Inferior parietal cortex (tissue), 1 donor: ENCODE measurements at regions not wholly inside any gene's neighbourhood (a gene's known extent, or its start where the extent isn't known, plus 50 kb on each side); places are given as distances from the start of the nearest gene placed in this dataset.

Source experiments
- DNase-seq: peaks from one replicate; pipeline ENCODE4 v3.0.0-alpha.2; 2016; ENCODE audit errors: extremely low spot score

DNA sequence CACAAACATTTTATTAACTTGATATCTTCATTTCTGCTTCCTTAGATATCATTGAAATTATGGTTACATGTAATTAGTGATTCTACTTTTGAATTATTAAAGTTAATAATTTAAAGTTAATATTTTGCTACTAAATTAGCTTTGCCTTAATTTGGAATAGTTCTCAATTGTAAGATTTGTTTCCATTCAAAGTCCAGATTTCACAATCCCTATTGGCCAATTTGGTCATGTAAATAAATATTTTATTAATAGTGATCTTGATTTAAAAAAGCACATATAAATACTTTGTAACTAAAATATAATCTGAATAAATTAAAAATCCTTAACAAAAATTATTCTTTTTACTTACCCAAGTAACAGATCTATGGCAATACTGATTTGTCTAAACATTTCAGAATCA, 1558.6 kb downstream of the NCAM2 start:
- DNase-seq, result no peak

DNA sequence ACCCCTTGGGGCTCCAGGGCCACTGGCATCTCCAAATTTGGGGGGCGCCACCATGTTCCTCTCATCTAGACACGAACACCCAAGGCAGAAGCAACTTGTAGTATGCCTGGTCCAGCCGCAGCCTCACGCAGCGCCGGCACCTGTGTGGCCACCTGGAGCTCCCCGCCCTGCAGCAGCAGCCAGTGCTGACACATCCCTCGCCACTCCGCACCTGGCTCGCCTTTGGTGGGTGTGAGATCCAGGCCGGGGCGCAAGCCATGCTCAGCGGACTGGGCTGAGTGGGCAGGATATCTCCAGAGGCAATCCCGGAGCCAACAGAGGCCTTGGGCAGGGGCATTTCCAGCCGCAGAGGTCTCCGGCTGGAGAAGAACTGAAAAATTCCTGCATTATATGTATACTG, 1563.7 kb downstream of the NCAM2 start:
- no peak for DNase-seq

GRCh38 chr21:22573834-22574233, 1575.6 kb downstream of the NCAM2 start:
- DNase-seq, result no peak

DNA sequence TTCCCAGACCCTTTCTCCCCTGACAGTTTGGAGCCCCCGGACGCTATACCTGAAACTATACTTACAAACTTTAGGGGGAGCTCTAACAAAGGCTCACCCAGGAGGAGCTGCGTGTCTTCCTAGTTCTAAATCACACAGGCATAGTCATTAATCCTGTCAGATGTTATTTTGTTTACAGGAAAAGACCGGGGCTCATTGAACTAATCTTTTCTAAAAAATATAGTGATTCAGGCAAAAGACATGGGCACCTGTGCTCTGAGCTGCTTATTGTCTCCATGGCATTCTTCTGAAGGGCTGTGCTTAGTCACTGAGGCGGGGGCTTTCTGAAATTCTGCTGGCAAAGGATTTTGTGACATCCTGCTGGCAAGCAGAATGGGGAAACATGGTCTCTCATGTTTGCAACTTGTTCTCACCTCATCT, 1577.0 kb downstream of the NCAM2 start:
- no peak for DNase-seq

DNA sequence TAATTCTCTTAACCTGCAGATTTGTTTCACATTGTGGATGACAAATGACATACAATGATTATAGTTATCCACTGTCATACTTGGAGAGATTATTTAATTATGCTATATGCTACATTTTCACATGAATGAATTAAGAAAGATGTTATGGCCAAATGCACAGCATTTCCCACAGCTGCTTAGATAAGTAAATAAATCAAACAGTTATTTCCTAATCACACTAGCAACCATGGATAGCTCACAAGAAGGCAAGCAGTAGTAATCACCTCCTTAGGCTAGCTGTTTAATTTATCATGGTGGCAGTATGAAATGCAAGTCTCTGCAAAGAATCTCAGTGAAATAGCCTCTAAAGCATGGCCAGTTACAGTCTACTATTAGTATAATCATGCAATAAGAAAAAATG, 1581.5 kb downstream of the NCAM2 start:
- no peak for DNase-seq

DNA sequence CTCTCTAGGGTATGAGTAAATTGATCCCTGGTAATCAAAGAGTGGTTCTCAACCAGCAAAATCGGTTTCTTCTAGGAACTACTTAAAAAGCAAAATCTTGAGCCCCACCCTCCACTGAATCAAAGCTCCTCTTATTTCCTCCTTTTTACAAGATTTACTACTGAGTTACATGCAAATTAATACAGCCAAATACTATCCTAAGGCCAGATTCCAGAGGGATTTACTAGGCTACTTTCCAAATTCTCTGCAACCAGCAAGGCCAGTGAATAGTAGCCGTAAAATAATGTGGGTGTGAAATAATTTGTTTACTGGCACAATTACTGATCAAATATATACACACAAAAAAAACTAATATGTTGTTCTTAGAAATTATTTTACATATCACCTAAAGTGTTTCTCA, 1583.8 kb downstream of the NCAM2 start:
- no peak for DNase-seq

GRCh38 chr21:22584308-22584707, 1586.1 kb downstream of the NCAM2 start:
- DNase-seq, result no peak

- DNase-seq, result no peak
These were observed 1587.3 kb downstream of the NCAM2 start for GRCh38 chr21:22585558-22585957.

GRCh38 chr21:22597660-22598255, 1599.5 kb downstream of the NCAM2 start:
- no peak for DNase-seq

GRCh38 chr21:22609802-22610201, 1611.6 kb downstream of the NCAM2 start:
- no peak for DNase-seq

DNA sequence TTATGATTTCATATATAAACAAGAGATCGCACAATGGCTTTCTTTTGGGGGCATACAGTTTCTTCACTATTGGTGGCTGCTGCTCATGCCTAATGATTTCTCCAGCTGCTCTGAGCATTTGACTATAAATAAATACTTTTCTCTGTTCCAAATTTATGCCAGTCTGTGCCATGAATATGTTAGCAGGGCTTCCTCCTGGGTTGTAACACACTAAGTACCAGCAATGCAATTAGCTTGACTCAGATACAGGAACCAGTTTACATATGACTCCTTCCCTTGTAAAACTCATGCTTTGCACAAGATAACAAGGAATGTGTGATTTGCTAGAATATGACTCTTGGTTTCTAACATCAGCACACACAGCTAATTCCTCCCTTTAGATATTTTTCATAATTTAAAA, 1629.7 kb downstream of the NCAM2 start:
- no peak for DNase-seq

GRCh38 chr21:22630953-22631465, 1632.8 kb downstream of the NCAM2 start:
- no peak for DNase-seq

DNA sequence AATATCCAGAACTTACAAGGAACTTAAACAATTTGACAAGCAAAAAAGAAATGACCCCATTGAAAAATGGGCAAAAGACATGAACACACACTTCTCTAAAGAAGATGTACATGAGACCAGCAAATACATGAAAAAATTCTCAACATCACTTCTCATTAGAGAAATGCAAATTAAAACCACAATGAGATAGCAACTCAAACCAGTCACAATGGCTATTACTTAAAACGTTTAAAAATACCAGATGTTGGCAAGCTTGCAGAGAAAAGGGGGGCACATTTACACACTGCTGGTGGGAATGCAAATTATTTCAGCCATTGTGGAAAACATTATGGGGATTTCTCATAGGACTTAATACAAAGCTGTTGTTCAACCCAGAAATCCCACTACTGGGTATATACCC, 1634.0 kb downstream of the NCAM2 start:
- no peak for DNase-seq

- no peak for DNase-seq
These were observed 1651.0 kb downstream of the NCAM2 start for GRCh38 chr21:22649246-22649645.

- DNase-seq, result no peak
These were observed 1652.0 kb downstream of the NCAM2 start for GRCh38 chr21:22650226-22650625.

GRCh38 chr21:22657781-22658180, 1659.6 kb downstream of the NCAM2 start:
- DNase-seq, result no peak

DNA sequence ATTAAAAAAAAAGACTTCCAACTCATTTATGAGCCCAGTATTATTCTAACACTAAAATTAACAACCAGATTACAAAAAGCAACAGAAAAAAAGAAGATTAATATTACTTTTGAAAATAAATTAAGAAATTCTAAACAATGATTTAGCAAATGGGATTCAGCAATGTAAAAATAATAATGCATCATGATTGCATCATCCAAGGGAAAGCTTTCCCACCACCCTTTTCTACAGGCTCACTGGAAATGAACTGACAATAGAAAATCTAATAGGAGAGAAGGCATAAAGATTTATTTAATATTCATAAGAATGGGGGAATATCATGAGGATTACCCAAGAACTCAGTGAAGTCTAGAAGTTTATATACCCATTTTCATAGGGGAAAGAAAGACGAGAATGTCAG, 1671.9 kb downstream of the NCAM2 start:
- DNase-seq, result no peak

DNA sequence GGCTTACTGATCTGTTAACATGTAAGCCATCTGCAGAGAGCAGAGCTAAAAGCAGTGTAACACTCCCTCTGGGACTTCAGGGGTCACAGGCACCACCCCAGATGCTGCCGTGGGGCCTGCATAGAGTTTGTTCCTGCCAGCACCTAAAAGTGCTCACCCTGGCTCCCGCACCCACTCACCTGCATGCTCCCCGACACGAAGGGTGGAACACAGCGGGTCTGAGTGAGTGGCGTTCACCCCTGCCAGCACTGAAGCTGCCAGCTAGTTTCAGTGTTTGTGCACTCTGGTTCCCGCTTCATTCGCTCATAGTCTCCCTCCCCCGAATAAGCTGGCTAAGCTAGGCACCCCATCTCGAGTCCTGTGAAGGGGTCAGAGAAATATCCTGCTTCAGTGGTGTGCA, 1681.0 kb downstream of the NCAM2 start:
- DNase-seq, result no peak

- peak; percentile 22 for DNase-seq
These were observed 1693.4 kb downstream of the NCAM2 start for GRCh38 chr21:22691658-22692057.

GRCh38 chr21:22703521-22703920, 1705.3 kb downstream of the NCAM2 start:
- no peak for DNase-seq

GRCh38 chr21:22710721-22711120, 1712.5 kb downstream of the NCAM2 start:
- DNase-seq, result no peak

GRCh38 chr21:22711636-22712035, 1713.4 kb downstream of the NCAM2 start:
- no peak for DNase-seq

- no peak for DNase-seq
These were observed 1727.2 kb downstream of the NCAM2 start for GRCh38 chr21:22725436-22725835.

GRCh38 chr21:22728091-22728490, 1729.9 kb downstream of the NCAM2 start:
- DNase-seq, result no peak
